SK-N-SH (cell line): ENCODE measurements at regions not wholly inside any gene's neighbourhood (a gene's known extent, or its start where the extent isn't known, plus 50 kb on each side); places are given as distances from the start of the nearest gene placed in this dataset.

Experiments
- CTCF ChIA-PET: fragments of 300-600, 350-600 bp; formaldehyde crosslinking; extraction: SDS; loops from one replicate; lab custom pipeline; 2021; lab: Yijun Ruan, JAX
- POLR2A ChIA-PET: fragments of 350-600 bp; sonication (Branson Sonifier 250); formaldehyde crosslinking; extraction: SDS; loops from one replicate; lab custom pipeline; 2020; ENCODE audit warnings: antibody characterized with exemption, inconsistent platforms; lab: Yijun Ruan, JAX
- DNase-seq: peaks from one replicate; pipeline ENCODE4 v3.0.0; 2012
- H2AFZ ChIP-seq: fragments of 200-600 bp; sonication (generic); 2 replicates; pipeline ENCODE4 v1.8.1; 2016; ENCODE audit warnings: antibody characterized with exemption, mild to moderate bottlenecking, low read depth
- H3F3A ChIP-seq: fragments of 200-600 bp; sonication (generic); replicated peaks from 2 replicates; pipeline ENCODE3; 2016; ENCODE audit warnings: antibody characterized with exemption, mild to moderate bottlenecking; ENCODE audit not compliant: insufficient read depth
- H3K27ac ChIP-seq, 2 experiments: fragments of 200-500 bp in 1 of 2; fragments of 200-600 bp in 1 of 2; sonication (Bioruptor generic) in 1 of 2; sonication (generic), shearing (Covaris generic) in 1 of 2; 2 replicates each; pipeline versions ENCODE4 v1.5.1 to v1.6.1; 2014 to 2016; ENCODE audit warnings: low read depth in 2 of 2, inconsistent platforms in 1 of 2, low read length in 1 of 2, mild to moderate bottlenecking in 1 of 2, mixed read lengths in 1 of 2
- H3K27me3 ChIP-seq: fragments of 200-600 bp; sonication (generic), shearing (Covaris generic); 2 replicates; pipeline ENCODE4 v1.6.1; 2016; ENCODE audit warnings: mixed run types; ENCODE audit not compliant: insufficient read depth
- H3K36me3 ChIP-seq, 2 experiments: fragments of 200-500 bp in 1 of 2; fragments of 200-600 bp in 1 of 2; sonication (Bioruptor generic) in 1 of 2; sonication (generic) in 1 of 2; replicated peaks in 1 of 2; 2 replicates each; pipeline versions ENCODE3 to v1.5.1; 2014 to 2016; ENCODE audit warnings: low read length in 1 of 2, mild to moderate bottlenecking in 1 of 2; ENCODE audit not compliant: insufficient read depth in 2 of 2, control insufficient read depth in 1 of 2
- H3K4me1 ChIP-seq, 2 experiments: fragments of 200-500 bp in 1 of 2; fragments of 200-600 bp in 1 of 2; sonication (Bioruptor generic) in 1 of 2; sonication (generic), shearing (Covaris generic) in 1 of 2; 2 replicates each; pipeline versions ENCODE4 v1.5.1 to v1.6.1; 2014 to 2016; ENCODE audit warnings: low read depth in 1 of 2, low read length in 1 of 2, mixed run types in 1 of 2; ENCODE audit not compliant: insufficient read depth in 2 of 2, control insufficient read depth in 1 of 2
- H3K4me2 ChIP-seq: fragments of 200-600 bp; sonication (generic), shearing (Covaris generic); 2 replicates; pipeline ENCODE4 v1.6.1; 2017; ENCODE audit warnings: mixed run types
- H3K4me3 ChIP-seq, 2 experiments: fragments of 200-500 bp in 1 of 2; fragments of 200-600 bp in 1 of 2; sonication (Bioruptor generic) in 1 of 2; sonication (generic), shearing (Covaris generic) in 1 of 2; 2 replicates each; pipeline versions ENCODE4 v1.5.1 to v1.8.1; 2014 to 2016; ENCODE audit warnings: low read depth in 2 of 2, inconsistent platforms in 1 of 2, low read length in 1 of 2, mild to moderate bottlenecking in 1 of 2, mixed read lengths in 1 of 2, moderate library complexity in 1 of 2
- H3K79me2 ChIP-seq: fragments of 200-600 bp; sonication (generic); 2 replicates; pipeline ENCODE4 v1.8.1; 2017; ENCODE audit warnings: mild to moderate bottlenecking; ENCODE audit not compliant: insufficient read depth
- H3K9ac ChIP-seq: fragments of 200-600 bp; sonication (generic); 2 replicates; pipeline ENCODE4 v1.6.1; 2017; ENCODE audit warnings: mixed run types
- H3K9me2 ChIP-seq: fragments of 200-600 bp; sonication (generic); 2 replicates; pipeline ENCODE4 v1.6.1; 2017; ENCODE audit warnings: mixed run types
- H3K9me3 ChIP-seq: fragments of 200-600 bp; sonication (generic); 2 replicates; pipeline ENCODE4 v1.6.1; 2017; ENCODE audit warnings: mixed run types, mild to moderate bottlenecking, moderate library complexity
- H4K20me1 ChIP-seq: fragments of 200-600 bp; sonication (generic); 2 replicates; pipeline ENCODE4 v1.6.1; 2017; ENCODE audit warnings: mild to moderate bottlenecking, mixed run types; ENCODE audit not compliant: insufficient read depth
- EZH2phosphoT487 ChIP-seq: fragments of 200-600 bp; sonication (generic); IDR thresholded peaks from 2 replicates; pipeline ENCODE4 v1.6.1; 2017; ENCODE audit warnings: low read depth, mixed run types, mild to moderate bottlenecking, antibody characterized with exemption, moderate library complexity, borderline replicate concordance
- FOXJ3 ChIP-seq: sonication (generic); formaldehyde crosslinking; IDR thresholded peaks from 2 replicates; pipeline ENCODE4 v1.5.1; 2020; ENCODE audit warnings: mild to moderate bottlenecking, missing genetic modification reagents
- NFIC ChIP-seq: IDR thresholded peaks from 2 replicates; pipeline ENCODE4 v1.4.0; 2012; ENCODE audit warnings: borderline replicate concordance
- POLR2AphosphoS5 ChIP-seq: IDR thresholded peaks from 2 replicates; pipeline ENCODE4 v1.6.1; 2012; ENCODE audit warnings: low read depth, low read length
- RAD21 ChIP-seq: IDR thresholded peaks from 2 replicates; pipeline ENCODE4 v1.6.1; 2012; ENCODE audit warnings: mild to moderate bottlenecking, low read length
- RCOR1 ChIP-seq: fragments of 150-350 bp; IDR thresholded peaks from 2 replicates; pipeline ENCODE4 v1.6.1; 2017; ENCODE audit warnings: antibody characterized with exemption, low read length
- SIN3A ChIP-seq: IDR thresholded peaks from 2 replicates; pipeline ENCODE4 v1.6.1; 2012; ENCODE audit warnings: low read depth, mild to moderate bottlenecking, low read length, moderate library complexity, borderline replicate concordance
- SMC3 ChIP-seq: IDR thresholded peaks from 2 replicates; pipeline ENCODE4 v1.6.1; 2012; ENCODE audit warnings: low read depth, low read length, improper control_type of control experiment
- TAF1 ChIP-seq: IDR thresholded peaks from 2 replicates; pipeline ENCODE4 v1.6.1; 2012; ENCODE audit warnings: low read depth, mild to moderate bottlenecking, low read length, moderate library complexity, borderline replicate concordance
- TCF12 ChIP-seq: IDR thresholded peaks from 2 replicates; pipeline ENCODE4 v1.4.0; 2012
- TEAD4 ChIP-seq: IDR thresholded peaks from 2 replicates; pipeline ENCODE4 v1.4.0; 2012; ENCODE audit warnings: mild to moderate bottlenecking, borderline replicate concordance; ENCODE audit not compliant: insufficient read depth
- USF1 ChIP-seq: IDR thresholded peaks from 2 replicates; pipeline ENCODE4 v1.4.0; 2012; ENCODE audit warnings: low read depth, borderline replicate concordance
- USF2 ChIP-seq: fragments of 150-350 bp; IDR thresholded peaks from 2 replicates; pipeline ENCODE4 v1.6.1; 2017; ENCODE audit warnings: antibody characterized with exemption, low read length, low read depth, borderline replicate concordance
- YY1 ChIP-seq: IDR thresholded peaks from 2 replicates; pipeline ENCODE4 v1.4.0; 2012; ENCODE audit warnings: low read depth, mild to moderate bottlenecking
- WGBS: methylation state at CpG from one replicate; pipeline ENCODE4 v1.1.6; 2017; ENCODE audit warnings: low lambda C conversion rate; 5-methylcytosine and 5-hydroxymethylcytosine counted together
- TF ChIP-seq, protein P1 (sequence below): fragments of 150-350 bp; IDR thresholded peaks from 2 replicates; pipeline ENCODE4 v1.6.1; 2016; ENCODE audit warnings: mild to moderate bottlenecking, low read depth, low read length
- TF ChIP-seq, protein P2 (sequence below): IDR thresholded peaks from 2 replicates; pipeline ENCODE4 v1.4.0; 2012; ENCODE audit warnings: low read depth

DNA sequence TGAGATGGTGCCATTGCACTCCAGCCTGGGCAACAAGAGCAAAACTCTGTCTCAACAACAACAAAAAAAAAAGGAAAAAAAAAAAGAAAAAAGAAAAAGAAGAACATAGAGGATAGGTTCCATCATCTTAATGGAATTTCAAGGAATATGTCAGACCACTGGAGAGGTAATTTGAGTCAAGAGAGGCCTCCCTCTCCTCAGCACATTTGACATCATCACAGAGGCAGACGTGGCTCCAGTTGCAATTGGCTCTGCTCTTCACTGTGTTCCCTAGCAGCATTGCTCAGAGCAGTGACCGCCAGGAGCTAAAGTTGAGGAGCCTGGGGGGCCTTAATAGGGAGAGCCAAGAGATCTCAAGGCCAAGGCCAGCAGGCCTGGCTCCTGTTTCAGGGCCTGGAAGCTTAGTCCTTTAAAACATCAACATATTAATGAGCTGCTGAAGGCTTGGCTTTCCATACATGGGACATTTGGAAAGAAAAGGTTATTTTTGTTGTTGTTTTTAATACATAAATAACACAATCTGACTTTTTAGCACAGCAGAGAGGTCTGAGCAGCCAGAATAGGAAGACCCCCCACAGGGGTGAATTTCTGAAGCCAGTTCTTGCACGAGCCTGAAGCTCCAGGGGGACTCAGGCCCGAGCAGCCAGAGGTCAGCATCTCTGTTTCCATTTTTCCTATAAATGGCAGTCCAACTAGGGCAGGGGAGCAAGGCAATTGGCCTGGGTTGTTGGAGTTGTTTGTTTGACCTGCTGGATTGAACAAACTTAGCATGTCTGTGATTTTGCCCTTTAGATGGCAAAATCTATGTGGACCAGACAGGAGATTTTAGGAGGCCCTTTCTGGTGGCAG is 118.3 kb upstream of the FGGY start (continued):
- TF ChIP-seq, protein P1, sequence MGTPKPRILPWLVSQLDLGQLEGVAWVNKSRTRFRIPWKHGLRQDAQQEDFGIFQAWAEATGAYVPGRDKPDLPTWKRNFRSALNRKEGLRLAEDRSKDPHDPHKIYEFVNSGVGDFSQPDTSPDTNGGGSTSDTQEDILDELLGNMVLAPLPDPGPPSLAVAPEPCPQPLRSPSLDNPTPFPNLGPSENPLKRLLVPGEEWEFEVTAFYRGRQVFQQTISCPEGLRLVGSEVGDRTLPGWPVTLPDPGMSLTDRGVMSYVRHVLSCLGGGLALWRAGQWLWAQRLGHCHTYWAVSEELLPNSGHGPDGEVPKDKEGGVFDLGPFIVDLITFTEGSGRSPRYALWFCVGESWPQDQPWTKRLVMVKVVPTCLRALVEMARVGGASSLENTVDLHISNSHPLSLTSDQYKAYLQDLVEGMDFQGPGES, result no peak
- TF ChIP-seq EZH2phosphoT487 (no peak), YY1 (no peak), USF1 (no peak), TCF12 (no peak), FOXJ3 (CRISPR knock-in tag) (no peak), SMC3 (no peak), RAD21 (no peak)
- TF ChIP-seq, protein P2, sequence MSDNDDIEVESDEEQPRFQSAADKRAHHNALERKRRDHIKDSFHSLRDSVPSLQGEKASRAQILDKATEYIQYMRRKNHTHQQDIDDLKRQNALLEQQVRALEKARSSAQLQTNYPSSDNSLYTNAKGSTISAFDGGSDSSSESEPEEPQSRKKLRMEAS, result no peak

DNA sequence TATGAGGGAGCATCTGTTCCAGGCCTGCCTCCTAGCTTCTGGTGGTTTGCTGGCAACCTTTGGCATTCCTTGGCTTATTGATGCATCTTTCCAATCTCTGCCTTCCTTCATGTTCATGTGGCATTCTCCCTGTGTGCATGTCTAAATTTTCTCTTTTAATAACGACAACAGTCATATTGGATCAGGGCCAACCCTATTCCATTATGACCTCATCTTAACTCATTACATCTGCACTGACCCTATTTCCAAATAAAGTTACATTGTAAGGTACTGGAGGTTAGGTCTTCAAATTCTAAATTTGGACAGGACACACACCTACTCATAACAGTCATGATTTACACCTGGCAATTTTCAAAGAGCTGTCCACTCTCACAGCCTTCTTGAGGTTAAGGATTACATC is 117.2 kb upstream of the FGGY start:
- no peak for DNase-seq
- no peaks in the 10 kb centered on the region for H3F3A ChIP-seq
- ChIA-PET POLR2A (no interaction called here), CTCF (interaction anchor here (1.1 kb wide), 1 partner anchor 347 kb away, joined by 3 read pairs; no protein-coding TSS in a partner anchor)
- H3K27me3 ChIP-seq, result no peaks in the 10 kb centered on the region
- H3K9me3 ChIP-seq, result no peaks in the 10 kb centered on the region
- H3K4me3 ChIP-seq, result no peak overlapping the region
- H2AFZ ChIP-seq, result no peak overlapping the region
- no peaks in the 10 kb centered on the region for H3K4me1 ChIP-seq
- H3K79me2 ChIP-seq, result no peaks in the 10 kb centered on the region
- TF ChIP-seq NFIC (peak; percentile 51; the same call in 1 of the 2 replicates), TEAD4 (no peak), TCF12 (peak; percentile 45; the same call in 1 of the 2 replicates)
- no peaks in the 10 kb centered on the region for H4K20me1 ChIP-seq
- no peak overlapping the region for H3K27ac ChIP-seq
- WGBS, result 30% methylated on average over 1 of the region's 1 CpG
- no peak overlapping the region for H3K4me2 ChIP-seq
- no peaks in the 10 kb centered on the region for H3K9me2 ChIP-seq
- H3K9ac ChIP-seq, result no peak overlapping the region
- H3K36me3 ChIP-seq, result no peaks in the 10 kb centered on the region

GRCh38 chr1:59180735-59181134 is 116.2 kb upstream of the FGGY start:
- TF ChIP-seq TAF1 (no peak), USF2 (no peak), FOXJ3 (CRISPR knock-in tag) (no peak), RCOR1 (no peak), POLR2AphosphoS5 (no peak), SIN3A (no peak), RAD21 (no peak), SMC3 (no peak)
- TF ChIP-seq, protein P1, result no peak
- Histone ChIP-seq H3K9ac (no peak overlapping the region), H3K27me3 (no peaks in the 10 kb centered on the region), H3K36me3 (no peaks in the 10 kb centered on the region), H3K27ac (no peak overlapping the region), H2AFZ (no peak overlapping the region), H4K20me1 (no peaks in the 10 kb centered on the region), H3K4me2 (no peak overlapping the region), H3K9me2 (no peaks in the 10 kb centered on the region), H3K9me3 (no peaks in the 10 kb centered on the region), H3F3A (no peaks in the 10 kb centered on the region), H3K4me3 (no peak overlapping the region), H3K4me1 (no peaks in the 10 kb centered on the region), H3K79me2 (no peaks in the 10 kb centered on the region)
- 88% methylated on average over 2 of the region's 2 CpGs for WGBS
- POLR2A ChIA-PET, result no interaction called here
- CTCF ChIA-PET, result no interaction called here
- no peak for DNase-seq
